ENCODE measurements at regions not wholly inside any gene's neighbourhood (a gene's known extent, or its start where the extent isn't known, plus 50 kb on each side); places are given as distances from the start of the nearest gene placed in this dataset.
"Not testable (repeated sequence)": the region's sequence is repeated elsewhere in the genome, so short reads cannot be mapped to it uniquely, and the experiment has no call there.

GRCh38 chr14:22282417-22282816, 306.6 kb downstream of the DAD1 start:
- no peaks in the 10 kb centered on the region for H3K27me3 ChIP-seq
- ATAC-seq = no peak
- TF ChIP-seq CTCF (IDR thresholded peaks at IDR 0.05) = no peak

GRCh38 chr14:22281447-22281874, 307.6 kb downstream of the DAD1 start:
- H3K4me3 ChIP-seq; intact Hi-C loops (cut with DNase I); DNase-seq; H3K27ac ChIP-seq; H3K27me3 ChIP-seq; H3K36me3 ChIP-seq; H3K9me3 ChIP-seq: not testable (repeated sequence)
- H3K4me1 ChIP-seq = peaks cover 0 to 22% of the 10 kb centered on the region in 2 donors
- peak; percentile 21 for ATAC-seq

More at GRCh38 chr14:22282417-22282816, 306.6 kb downstream of the DAD1 start:
- H3K9me3 ChIP-seq = no peaks in the 10 kb centered on the region
- H3K4me3 ChIP-seq = no peak overlapping the region
- H3K36me3 ChIP-seq = no peaks in the 10 kb centered on the region
- H3K27ac ChIP-seq = no peak overlapping the region
- H3K4me1 ChIP-seq = peaks cover 0 to 22% of the 10 kb centered on the region in 2 donors
- intact Hi-C loops (cut with DNase I) = no loop called here
- DNase-seq = no peak

GRCh38 chr14:22280497-22281316, 308.3 kb downstream of the DAD1 start:
- no peaks in the 10 kb centered on the region for H3K36me3 ChIP-seq
- intact Hi-C loops (cut with DNase I) = no loop called here
- H3K27me3 ChIP-seq = no peaks in the 10 kb centered on the region
- no peak overlapping the region for H3K27ac ChIP-seq
- H3K4me1 ChIP-seq = peaks cover 0 to 22% of the 10 kb centered on the region in 2 donors
- DNase-seq = no peak
- no peak for ATAC-seq
- H3K4me3 ChIP-seq = no peak overlapping the region
- H3K9me3 ChIP-seq = no peaks in the 10 kb centered on the region
- no peak for TF ChIP-seq CTCF (IDR thresholded peaks at IDR 0.05)

GRCh38 chr14:22276913-22277816, 311.9 kb downstream of the DAD1 start:
- peak; percentile 33 to 64 for TF ChIP-seq CTCF (IDR thresholded peaks at IDR 0.05)
- Histone ChIP-seq H3K36me3 (no peaks in the 10 kb centered on the region), H3K4me3 (no peak overlapping the region), H3K4me1 (peaks cover 0 to 12% of the 10 kb centered on the region in 2 donors), H3K27ac (no peak overlapping the region), H3K9me3 (no peaks in the 10 kb centered on the region), H3K27me3 (no peaks in the 10 kb centered on the region)
- intact Hi-C loops (cut with DNase I) = no loop called here
- ATAC-seq (peak; percentile 60), DNase-seq (no peak)

GRCh38 chr14:22271838-22272799, 316.9 kb downstream of the DAD1 start:
- Histone ChIP-seq H3K36me3 (no peaks in the 10 kb centered on the region), H3K9me3 (no peaks in the 10 kb centered on the region), H3K27me3 (no peaks in the 10 kb centered on the region), H3K4me3 (no peak overlapping the region), H3K27ac (no peak overlapping the region), H3K4me1 (no peaks in the 10 kb centered on the region)
- no peak for DNase-seq
- ATAC-seq = no peak
- TF ChIP-seq CTCF (IDR thresholded peaks at IDR 0.05) = no peak
- intact Hi-C loops (cut with DNase I) = no loop called here

All from left lung (tissue), 4 donors.